ENCODE measurements at regions not wholly inside any gene's neighbourhood (a gene's known extent, or its start where the extent isn't known, plus 50 kb on each side); places are given as distances from the start of the nearest gene placed in this dataset.

DNA sequence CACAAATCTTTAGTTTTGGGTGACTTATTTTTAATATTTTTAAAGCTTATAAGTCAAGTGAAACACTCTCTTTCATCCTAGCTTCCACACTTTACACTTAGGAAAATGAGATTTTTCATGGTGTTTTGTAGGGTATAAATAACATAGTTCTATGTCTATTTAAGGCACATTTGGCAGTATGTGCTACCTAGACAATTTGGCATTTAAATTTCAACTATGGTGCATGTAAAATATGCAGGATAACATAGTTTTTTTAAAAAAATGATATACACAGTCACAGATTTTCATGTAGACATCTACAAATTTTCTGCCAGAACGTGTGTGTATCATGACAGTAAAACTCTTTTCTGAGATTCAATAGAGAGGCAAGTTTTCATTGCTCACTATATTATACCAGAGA lies 115.1 kb upstream of the MAP3K7 start:
- TF ChIP-seq EZH2 (IDR thresholded peaks at IDR 0.05; ENCODE audit: low read depth): no peak
- TF ChIP-seq, protein P1, sequence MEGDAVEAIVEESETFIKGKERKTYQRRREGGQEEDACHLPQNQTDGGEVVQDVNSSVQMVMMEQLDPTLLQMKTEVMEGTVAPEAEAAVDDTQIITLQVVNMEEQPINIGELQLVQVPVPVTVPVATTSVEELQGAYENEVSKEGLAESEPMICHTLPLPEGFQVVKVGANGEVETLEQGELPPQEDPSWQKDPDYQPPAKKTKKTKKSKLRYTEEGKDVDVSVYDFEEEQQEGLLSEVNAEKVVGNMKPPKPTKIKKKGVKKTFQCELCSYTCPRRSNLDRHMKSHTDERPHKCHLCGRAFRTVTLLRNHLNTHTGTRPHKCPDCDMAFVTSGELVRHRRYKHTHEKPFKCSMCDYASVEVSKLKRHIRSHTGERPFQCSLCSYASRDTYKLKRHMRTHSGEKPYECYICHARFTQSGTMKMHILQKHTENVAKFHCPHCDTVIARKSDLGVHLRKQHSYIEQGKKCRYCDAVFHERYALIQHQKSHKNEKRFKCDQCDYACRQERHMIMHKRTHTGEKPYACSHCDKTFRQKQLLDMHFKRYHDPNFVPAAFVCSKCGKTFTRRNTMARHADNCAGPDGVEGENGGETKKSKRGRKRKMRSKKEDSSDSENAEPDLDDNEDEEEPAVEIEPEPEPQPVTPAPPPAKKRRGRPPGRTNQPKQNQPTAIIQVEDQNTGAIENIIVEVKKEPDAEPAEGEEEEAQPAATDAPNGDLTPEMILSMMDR (conservative IDR thresholded peaks at IDR 0.05): no peak
